ENCODE measurements at regions not wholly inside any gene's neighbourhood (a gene's known extent, or its start where the extent isn't known, plus 50 kb on each side); places are given as distances from the start of the nearest gene placed in this dataset.

DNA sequence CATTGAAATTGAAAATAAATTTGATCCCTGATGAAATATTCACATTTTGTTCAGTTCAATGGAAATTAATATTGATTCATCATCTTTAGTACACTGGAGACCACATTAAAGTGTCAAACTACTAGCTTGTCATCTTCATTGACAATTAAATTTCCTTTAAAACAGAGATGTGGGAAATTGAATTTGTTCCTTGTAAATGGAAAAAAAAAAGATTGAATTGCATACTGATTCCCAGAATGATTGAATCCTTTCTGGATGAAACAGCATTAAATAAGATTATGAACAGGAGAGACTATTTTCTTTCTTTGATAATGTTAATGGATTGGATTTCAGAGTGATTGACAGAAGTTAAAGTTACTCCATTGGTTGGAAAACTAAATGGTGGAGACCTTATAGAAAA is 241.3 kb upstream of the CNTNAP2 start:
- TF ChIP-seq CTCF (IDR thresholded peaks at IDR 0.05) (no peak), EZH2 (IDR thresholded peaks at IDR 0.05; ENCODE audit: borderline replicate concordance, insufficient read depth, low read depth, low read length, poor library complexity, severe bottlenecking) (no peak)
